Aorta (tissue), 5 donors: ENCODE measurements at regions not wholly inside any gene's neighbourhood (a gene's known extent, or its start where the extent isn't known, plus 50 kb on each side); places are given as distances from the start of the nearest gene placed in this dataset.

Source experiments
- ATAC-seq: fragments of 200-7000 bp; cut with Tn5 transposase; one replicate; pipeline ENCODE4 v1.9.1; 2022; ENCODE audit warnings: moderate library complexity; ENCODE audit not compliant: low FRiP score
- DNase-seq, 2 donors: peaks; one replicate each; pipeline ENCODE4 v3.0.0-alpha.2; 2020
- H3K27ac ChIP-seq, 2 donors: one replicate each; pipeline ENCODE4 v1.5.1; 2013; ENCODE audit warnings: low read length in 2 of 2, mild to moderate bottlenecking in 2 of 2, moderate library complexity in 2 of 2, control low read depth in 1 of 2, inconsistent platforms in 1 of 2, low read depth in 1 of 2
- H3K27me3 ChIP-seq, 2 donors: one replicate each; pipeline ENCODE4 v1.6.1; 2013; ENCODE audit warnings: control low read depth in 1 of 2, low read length in 1 of 2, mild to moderate bottlenecking in 1 of 2, moderate library complexity in 1 of 2; ENCODE audit not compliant: insufficient read depth in 2 of 2, control insufficient read depth in 1 of 2
- H3K36me3 ChIP-seq, 2 donors: one replicate each; pipeline ENCODE4 v1.6.1; 2013; ENCODE audit warnings: control low read depth in 1 of 2, low read length in 1 of 2, mild to moderate bottlenecking in 1 of 2; ENCODE audit not compliant: insufficient read depth in 2 of 2, control insufficient read depth in 1 of 2
- H3K4me1 ChIP-seq, 2 donors: one replicate each; pipeline ENCODE4 v1.6.1; 2013; ENCODE audit warnings: low read length in 2 of 2, control low read depth in 1 of 2, mild to moderate bottlenecking in 1 of 2, moderate library complexity in 1 of 2; ENCODE audit not compliant: insufficient read depth in 2 of 2, control insufficient read depth in 1 of 2
- H3K4me3 ChIP-seq, 2 donors: one replicate each; pipeline ENCODE4 v1.5.1; 2013; ENCODE audit warnings: low read length in 2 of 2, control low read depth in 1 of 2, mild to moderate bottlenecking in 1 of 2
- H3K9me3 ChIP-seq: one replicate; pipeline ENCODE4 v1.6.1; 2013; ENCODE audit warnings: mild to moderate bottlenecking, low read length; ENCODE audit not compliant: control insufficient read depth
- WGBS, 2 donors: extraction: QIAGEN DNeasy Blood & Tissue Kit; methylation state at CpG; one replicate each; pipeline ENCODE4 v1.1.7; 2013; 5-methylcytosine and 5-hydroxymethylcytosine counted together
- intact Hi-C, 2 donors: fragments of 100-400 bp; cut with DNase I; formaldehyde crosslinking; loops; one replicate each; pipeline versions ENCODE4 v1.14.2 to v1.15.0; 2022
- donor health status: healthy with polysubstance abuse.
- donor health status: Bipolar disorder and iron deficiency.
- donor health status: DM: no; HTN: no; CAD: no.
- donor health status: DM: no; HTN: no; CAD: no.
- donor health status: DM: yes; HTN: yes; CAD: no.

DNA sequence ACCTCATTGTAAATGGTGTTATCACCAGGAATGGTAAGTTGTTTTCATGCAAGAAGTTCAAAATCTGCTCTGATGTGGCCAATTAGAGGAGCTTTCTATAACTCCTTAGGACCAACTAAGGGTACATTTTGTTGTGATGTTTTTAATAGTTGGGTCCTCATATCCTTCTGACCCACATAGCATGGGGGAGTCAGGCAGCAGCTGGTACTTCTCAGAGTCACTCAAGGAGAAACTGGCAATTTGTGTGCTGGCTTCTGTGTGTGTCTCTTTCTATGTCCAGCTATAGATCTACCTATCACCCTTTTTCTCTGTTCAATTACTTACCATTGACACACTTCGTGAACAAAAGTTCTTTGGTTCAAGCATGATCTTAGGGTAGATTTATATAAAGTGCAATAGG lies 194.3 kb upstream of the TENM3 start:
- intact Hi-C loops = no loop called here
- 87 to 89% methylated on average over 1 of the region's 1 CpG for WGBS, 2 donors
- Histone ChIP-seq H3K27ac (no peak overlapping the region), H3K36me3 (no peaks in the 10 kb centered on the region), H3K4me3 (no peak overlapping the region), H3K9me3 (no peaks in the 10 kb centered on the region), H3K4me1 (no peaks in the 10 kb centered on the region), H3K27me3 (no peaks in the 10 kb centered on the region)
- ATAC-seq (no peak), DNase-seq (no peak)

DNA sequence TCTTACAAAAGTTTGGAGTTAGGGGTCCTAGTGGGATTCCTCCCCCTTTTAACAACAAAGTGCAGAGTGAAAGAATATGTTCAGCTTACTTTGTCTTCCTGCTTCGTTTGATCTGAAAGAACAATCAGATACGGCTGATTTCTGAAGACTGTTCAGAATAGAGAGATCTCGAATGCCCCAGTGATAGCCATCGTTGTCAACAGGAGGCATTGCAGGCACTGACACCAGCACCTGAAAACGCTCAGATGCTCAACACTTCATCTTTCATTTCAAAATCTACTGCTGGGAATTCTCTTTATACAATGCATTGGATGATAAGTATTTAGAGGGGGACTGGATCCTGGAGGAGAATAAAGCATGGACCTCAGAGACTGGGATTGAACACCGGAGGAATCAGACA lies 186.3 kb upstream of the TENM3 start:
- ATAC-seq (no peak), DNase-seq (no peak)
- no peak overlapping the region for H3K4me3 ChIP-seq
- WGBS, 2 donors = 65 to 73% methylated on average over 6 of the region's 6 CpGs
- no peaks in the 10 kb centered on the region for H3K36me3 ChIP-seq
- no peaks in the 10 kb centered on the region for H3K27me3 ChIP-seq
- intact Hi-C loops = no loop called here
- no peaks in the 10 kb centered on the region for H3K9me3 ChIP-seq
- no peaks in the 10 kb centered on the region for H3K4me1 ChIP-seq
- H3K27ac ChIP-seq = no peak overlapping the region

DNA sequence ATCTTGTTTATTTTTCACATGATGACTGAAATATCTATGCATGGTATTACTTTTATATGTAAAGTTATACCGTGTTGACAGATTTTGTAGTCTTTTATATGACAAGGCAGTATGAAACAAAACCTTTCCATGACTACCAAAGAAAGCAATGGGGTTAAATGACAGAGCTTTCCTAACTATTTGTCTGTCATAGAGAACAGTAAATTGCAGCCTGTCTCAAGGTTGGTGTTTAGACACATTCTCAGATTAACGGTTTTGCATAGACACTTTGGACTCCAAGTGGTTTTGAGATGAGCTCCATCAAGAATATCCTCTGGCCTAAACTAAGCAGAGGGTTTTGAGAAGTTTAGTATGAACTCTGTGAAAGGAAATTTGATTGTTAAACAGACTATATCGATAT lies 180.7 kb upstream of the TENM3 start:
- no peak for DNase-seq
- Histone ChIP-seq H3K4me3 (no peak overlapping the region), H3K27me3 (no peaks in the 10 kb centered on the region), H3K4me1 (no peaks in the 10 kb centered on the region), H3K9me3 (peaks cover 2% of the 10 kb centered on the region), H3K27ac (no peak overlapping the region), H3K36me3 (no peaks in the 10 kb centered on the region)
- intact Hi-C loops = no loop called here
- no peak for ATAC-seq
- 51% methylated on average over 3 of the region's 3 CpGs for WGBS, 2 donors

DNA sequence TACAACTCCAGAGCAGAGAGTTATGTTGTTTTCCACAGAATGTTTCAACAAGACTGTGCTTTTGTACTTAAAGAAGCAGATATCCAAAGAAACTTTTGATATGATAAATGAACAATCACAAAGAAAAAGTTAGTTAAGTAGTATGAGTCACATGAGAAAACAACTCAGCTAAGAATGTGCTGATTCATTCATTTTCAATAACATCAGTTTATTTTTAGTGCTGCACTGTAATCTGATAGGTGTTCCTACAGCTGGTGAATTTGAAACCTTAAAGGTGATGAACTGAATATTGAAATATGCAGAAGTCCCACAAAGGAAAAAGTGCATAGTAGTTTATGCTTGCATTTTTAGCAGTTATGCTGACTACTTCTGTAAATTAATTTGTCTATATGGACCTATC lies 180.3 kb upstream of the TENM3 start:
- H3K4me1 ChIP-seq = no peaks in the 10 kb centered on the region
- no peak overlapping the region for H3K27ac ChIP-seq
- intact Hi-C loops = no loop called here
- DNase-seq (no peak), ATAC-seq (no peak)
- no peak overlapping the region for H3K4me3 ChIP-seq
- H3K36me3 ChIP-seq = no peaks in the 10 kb centered on the region
- peaks cover 2% of the 10 kb centered on the region for H3K9me3 ChIP-seq
- no peaks in the 10 kb centered on the region for H3K27me3 ChIP-seq

DNA sequence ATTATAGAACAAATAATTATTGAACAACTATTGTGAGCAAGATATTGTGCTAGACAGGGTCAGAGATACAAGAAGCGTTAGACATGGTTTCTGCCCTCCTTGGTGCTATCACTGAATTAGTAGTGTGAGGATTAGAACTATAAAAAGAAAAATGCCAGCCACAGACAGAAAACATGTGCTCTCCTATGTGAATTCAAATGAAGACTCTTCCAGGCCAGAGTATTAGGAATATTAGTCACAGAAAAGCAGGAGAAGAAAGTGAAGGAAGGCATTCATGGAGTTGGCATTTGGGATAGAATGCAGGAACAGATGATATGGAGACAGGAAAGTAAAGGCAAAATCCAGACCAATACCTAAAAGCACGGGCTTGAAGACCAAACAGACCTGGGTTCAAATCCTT lies 179.6 kb upstream of the TENM3 start:
- no peak for DNase-seq
- 83 to 91% methylated on average over 2 of the region's 2 CpGs for WGBS, 2 donors
- H3K27me3 ChIP-seq = no peaks in the 10 kb centered on the region
- peaks cover 2% of the 10 kb centered on the region for H3K9me3 ChIP-seq
- H3K4me1 ChIP-seq = no peaks in the 10 kb centered on the region
- ATAC-seq = no peak
- H3K36me3 ChIP-seq = no peaks in the 10 kb centered on the region
- intact Hi-C loops = no loop called here
- H3K27ac ChIP-seq = no peak overlapping the region
- no peak overlapping the region for H3K4me3 ChIP-seq

DNA sequence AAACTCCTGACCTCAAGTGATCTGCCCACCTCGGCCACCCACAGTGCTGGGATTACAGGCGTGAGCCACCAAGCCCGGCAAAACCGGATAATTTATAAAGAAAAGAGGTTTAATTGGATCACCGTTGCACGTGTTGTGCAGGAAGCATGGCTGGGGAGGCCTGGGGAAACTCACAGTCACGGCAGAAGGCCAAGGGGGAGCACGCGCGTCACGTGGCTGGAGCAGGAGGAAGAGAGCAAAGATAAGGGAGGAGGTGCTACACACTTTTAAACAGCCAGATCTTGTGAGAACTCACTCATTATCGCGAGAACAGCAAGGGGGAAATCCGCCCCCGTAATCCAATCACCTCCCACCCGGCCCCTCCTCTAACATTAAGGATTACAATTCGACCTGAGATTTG lies 177.9 kb upstream of the TENM3 start:
- Histone ChIP-seq H3K27me3 (no peaks in the 10 kb centered on the region), H3K9me3 (peaks cover 2% of the 10 kb centered on the region), H3K4me1 (no peaks in the 10 kb centered on the region), H3K27ac (no peak overlapping the region), H3K4me3 (no peak overlapping the region), H3K36me3 (no peaks in the 10 kb centered on the region)
- ATAC-seq (no peak), DNase-seq (no peak)
- intact Hi-C loops = no loop called here
- WGBS, 2 donors = 69 to 77% methylated on average over 17 of the region's 17 CpGs

DNA sequence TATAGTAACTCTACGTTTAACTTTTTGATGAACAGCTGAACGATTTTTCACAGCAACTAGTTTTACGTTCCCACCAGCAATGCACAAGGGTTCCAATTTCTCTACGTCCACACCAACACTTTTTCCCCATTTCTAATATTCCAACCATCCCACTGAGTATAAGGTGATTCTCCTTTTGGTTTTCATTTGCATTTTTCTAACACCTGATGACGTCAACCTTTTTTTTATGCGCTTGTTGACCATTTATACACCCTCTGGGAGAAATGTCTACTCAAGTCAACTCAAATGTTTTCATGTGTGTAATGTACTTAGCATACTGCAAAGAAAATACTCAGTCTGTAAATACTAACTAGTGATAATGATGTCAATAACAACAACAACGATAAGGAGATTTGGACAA lies 177.2 kb upstream of the TENM3 start:
- Histone ChIP-seq H3K4me3 (no peak overlapping the region), H3K27me3 (no peaks in the 10 kb centered on the region), H3K9me3 (peaks cover 2% of the 10 kb centered on the region), H3K36me3 (no peaks in the 10 kb centered on the region), H3K27ac (no peak overlapping the region), H3K4me1 (no peaks in the 10 kb centered on the region)
- ATAC-seq (no peak), DNase-seq (no peak)
- 92 to 94% methylated on average over 7 of the region's 7 CpGs for WGBS, 2 donors
- intact Hi-C loops = no loop called here

DNA sequence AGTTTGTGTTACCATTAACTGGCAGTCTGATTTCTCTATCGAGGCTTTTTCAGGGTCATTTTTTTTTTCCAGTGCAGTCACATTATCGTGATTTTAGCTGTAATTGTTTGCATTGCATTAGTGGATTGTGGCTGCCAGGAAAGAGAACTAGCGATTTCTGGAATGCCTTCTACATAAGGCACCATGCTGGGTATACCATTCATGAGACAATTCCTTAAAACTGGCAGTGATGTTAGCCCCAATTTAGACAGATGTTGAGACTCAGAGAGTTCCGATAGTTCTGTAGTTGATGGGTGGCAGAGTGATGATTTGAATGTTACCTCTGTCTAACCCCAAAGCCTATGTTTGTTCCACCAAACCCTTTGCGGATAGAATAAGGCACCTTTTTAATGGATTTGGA lies 175.4 kb upstream of the TENM3 start:
- Histone ChIP-seq H3K9me3 (peaks cover 2% of the 10 kb centered on the region), H3K4me3 (no peak overlapping the region), H3K4me1 (no peaks in the 10 kb centered on the region), H3K27ac (no peak overlapping the region), H3K27me3 (no peaks in the 10 kb centered on the region), H3K36me3 (no peaks in the 10 kb centered on the region)
- intact Hi-C loops = no loop called here
- DNase-seq (no peak), ATAC-seq (no peak)
- 44 to 48% methylated on average over 5 of the region's 5 CpGs for WGBS, 2 donors

DNA sequence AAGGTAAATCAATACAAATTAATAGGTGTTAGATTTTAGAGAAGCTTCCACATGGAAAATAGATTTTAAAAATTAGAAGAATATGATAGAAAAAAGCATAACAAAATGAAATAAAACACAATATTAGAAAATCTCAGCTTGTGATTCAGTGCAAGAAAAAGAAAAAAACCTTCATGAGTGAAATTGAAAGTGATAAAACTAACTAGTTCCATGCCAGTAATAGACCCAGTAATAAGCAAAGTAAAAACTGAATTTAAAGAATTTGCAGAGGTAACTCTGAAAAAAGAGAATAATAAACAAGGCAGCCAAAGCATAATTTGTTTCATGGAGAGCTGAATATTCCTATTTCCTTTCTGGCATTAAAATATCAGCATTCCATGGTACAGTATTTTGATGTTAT lies 174.3 kb upstream of the TENM3 start:
- ATAC-seq = no peak
- H3K9me3 ChIP-seq = peaks cover 2% of the 10 kb centered on the region
- no peak overlapping the region for H3K4me3 ChIP-seq
- H3K27ac ChIP-seq = no peak overlapping the region
- no peaks in the 10 kb centered on the region for H3K27me3 ChIP-seq
- H3K36me3 ChIP-seq = no peaks in the 10 kb centered on the region
- no peaks in the 10 kb centered on the region for H3K4me1 ChIP-seq
- intact Hi-C loops = no loop called here
- no peak for DNase-seq

DNA sequence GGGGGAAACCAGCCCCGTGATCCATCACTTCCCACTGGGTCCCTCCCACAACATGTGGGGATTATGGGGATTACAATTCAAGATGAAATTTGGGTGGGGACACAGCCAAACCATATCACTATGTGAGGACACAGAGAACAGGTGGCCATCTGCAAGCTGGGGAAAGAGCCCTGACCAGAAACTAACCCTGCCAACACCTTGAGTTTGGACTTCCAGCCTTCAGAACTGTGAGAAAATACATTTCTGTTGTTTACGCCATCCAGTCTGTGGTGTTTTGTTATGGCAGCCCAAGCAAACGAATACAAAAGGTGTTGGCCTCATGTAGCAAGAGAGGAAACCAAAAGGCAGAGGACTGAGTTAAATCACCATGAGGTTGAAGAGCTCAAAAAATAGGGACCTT lies 169.9 kb upstream of the TENM3 start:
- Histone ChIP-seq H3K36me3 (no peaks in the 10 kb centered on the region), H3K9me3 (no peaks in the 10 kb centered on the region), H3K27me3 (no peaks in the 10 kb centered on the region), H3K4me3 (no peak overlapping the region), H3K4me1 (no peaks in the 10 kb centered on the region), H3K27ac (no peak overlapping the region)
- ATAC-seq (no peak), DNase-seq (no peak)
- 84 to 87% methylated on average over 3 of the region's 3 CpGs for WGBS, 2 donors
- intact Hi-C loops = no loop called here
